HG03378 (cell line): ENCODE measurements at regions not wholly inside any gene's neighbourhood (a gene's known extent, or its start where the extent isn't known, plus 50 kb on each side); places are given as distances from the start of the nearest gene placed in this dataset.

Source experiments
- ATAC-seq: cut with Tn5 transposase; IDR thresholded peaks from one replicate; pipeline ENCODE4 v1.9.1; 2021; ENCODE audit warnings: mild to moderate bottlenecking, moderate library complexity; ENCODE audit not compliant: unreplicated experiment

DNA sequence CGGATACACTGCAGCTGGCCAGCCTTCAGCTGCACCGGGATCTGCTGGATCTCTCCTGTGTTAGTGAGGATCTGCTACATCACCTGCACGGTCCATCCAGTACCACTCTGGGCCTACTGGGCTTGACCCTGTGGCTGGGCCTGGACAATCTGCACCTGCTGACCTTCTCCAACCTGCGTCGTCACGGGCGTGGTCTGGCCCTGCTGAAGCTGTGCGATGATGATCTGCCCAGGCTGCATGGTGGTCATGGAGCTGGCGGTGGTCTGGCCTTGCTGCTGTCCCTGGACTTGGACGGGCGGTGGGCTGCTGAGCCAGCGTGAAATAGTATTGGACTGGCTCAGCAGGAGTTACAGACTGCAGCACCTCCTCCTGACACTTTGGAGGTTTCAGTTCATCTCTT, 137.1 kb upstream of the GAS1 start:
- no peak for ATAC-seq

DNA sequence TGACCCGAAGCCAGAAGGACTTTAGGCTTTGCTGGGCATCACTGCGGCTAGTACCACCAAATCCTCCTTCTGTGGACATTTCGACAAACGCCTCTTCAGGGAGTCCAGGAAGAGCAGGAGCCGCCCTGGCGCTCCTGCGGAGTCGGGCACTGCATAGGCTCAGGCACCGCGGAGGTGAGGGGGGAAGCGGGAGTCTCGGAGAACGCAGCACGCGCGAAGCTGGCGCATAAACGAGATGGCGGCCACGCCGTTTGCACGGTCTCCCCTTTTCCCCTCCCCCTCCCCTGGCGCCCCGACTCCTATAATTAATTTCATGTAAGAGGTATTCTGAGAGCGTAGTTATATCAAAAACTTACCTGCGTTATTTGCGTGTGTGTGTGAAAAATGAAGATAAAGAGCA, 137.8 kb upstream of the GAS1 start:
- no peak for ATAC-seq

DNA sequence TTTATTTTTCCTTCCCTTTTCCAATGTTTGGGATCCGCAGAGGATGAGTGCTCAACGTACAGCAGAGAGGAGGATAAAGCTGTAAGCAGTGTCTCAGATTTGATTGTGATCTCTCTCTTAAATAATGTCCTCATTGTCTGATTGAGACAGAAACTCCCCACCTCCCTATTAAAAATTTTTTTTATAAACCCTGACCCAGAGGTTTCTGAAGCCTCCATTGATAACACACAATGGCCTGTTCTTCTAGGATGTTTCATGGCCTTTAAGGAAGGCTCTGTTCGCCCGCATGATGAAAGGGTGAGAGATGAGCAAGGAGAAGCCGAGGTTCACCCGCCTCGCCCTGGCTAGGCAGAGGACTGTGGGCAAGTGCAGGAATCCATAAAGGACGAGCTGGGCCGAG, 138.2 kb upstream of the GAS1 start:
- ATAC-seq: no peak

DNA sequence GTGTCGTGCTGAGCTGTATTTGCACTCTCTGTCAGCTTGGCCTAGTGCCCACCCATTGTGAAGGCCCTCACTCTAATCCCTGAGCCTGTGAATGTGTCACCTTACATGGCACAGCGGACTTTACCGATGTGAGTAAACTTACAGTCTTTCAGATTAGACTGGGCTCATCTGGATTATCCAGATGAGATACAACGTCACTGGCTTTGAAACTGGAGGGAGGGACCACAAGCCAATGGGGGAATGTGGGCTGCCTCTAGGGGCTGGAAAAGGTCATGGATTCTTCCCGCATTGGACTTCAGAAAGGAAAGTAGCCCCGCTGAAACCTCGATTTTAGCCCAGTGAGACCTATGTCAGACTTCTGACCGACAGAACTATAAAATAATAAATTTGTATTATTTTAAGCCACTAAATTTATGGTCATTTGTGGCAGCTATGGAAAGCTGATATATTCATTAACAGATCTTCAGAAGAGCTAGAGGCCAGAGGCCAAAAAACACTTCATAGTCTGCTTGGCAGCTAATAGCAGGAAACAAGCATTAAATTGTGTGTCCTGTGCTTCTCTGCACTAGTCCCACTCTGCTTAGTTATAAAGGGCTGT, 139.0 kb upstream of the GAS1 start:
- no peak for ATAC-seq

DNA sequence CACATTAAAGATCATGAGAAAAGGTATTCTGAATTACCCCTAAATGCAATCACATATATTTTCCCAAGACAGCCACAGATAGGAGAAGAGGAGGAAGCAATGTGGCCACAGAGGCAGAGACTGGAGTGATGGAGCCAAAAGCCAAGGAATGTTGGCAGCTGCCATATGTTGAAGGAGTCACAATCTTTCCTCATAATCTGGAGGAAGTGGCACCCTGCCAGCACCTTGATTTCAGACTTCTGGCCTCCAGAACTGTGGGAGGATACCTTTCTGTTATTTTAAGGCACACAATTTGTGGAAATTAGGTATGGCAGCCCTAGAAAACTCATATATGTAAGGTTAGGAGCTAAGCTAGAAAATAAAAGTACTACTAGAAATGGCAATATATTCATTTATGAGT, 139.9 kb upstream of the GAS1 start:
- no peak for ATAC-seq

DNA sequence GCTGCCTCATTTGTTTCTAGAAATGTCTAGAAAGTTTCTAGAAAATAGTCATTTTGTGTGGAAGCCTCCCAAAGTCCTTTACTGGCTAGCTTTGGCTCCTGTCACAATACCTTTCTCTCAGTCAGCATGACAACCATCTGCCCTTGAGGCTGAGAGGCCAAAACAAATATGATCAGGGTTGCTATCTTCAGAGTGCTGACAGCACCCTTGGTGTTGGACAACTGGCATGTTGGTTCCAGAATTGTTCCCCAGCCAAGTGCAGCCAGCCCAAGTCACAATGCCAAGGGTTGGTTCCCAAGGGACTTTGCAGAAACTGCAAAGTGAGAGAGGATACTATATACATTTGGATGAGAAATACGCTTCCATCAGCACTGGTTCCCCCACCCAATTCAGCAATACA, 140.9 kb upstream of the GAS1 start:
- no peak for ATAC-seq

DNA sequence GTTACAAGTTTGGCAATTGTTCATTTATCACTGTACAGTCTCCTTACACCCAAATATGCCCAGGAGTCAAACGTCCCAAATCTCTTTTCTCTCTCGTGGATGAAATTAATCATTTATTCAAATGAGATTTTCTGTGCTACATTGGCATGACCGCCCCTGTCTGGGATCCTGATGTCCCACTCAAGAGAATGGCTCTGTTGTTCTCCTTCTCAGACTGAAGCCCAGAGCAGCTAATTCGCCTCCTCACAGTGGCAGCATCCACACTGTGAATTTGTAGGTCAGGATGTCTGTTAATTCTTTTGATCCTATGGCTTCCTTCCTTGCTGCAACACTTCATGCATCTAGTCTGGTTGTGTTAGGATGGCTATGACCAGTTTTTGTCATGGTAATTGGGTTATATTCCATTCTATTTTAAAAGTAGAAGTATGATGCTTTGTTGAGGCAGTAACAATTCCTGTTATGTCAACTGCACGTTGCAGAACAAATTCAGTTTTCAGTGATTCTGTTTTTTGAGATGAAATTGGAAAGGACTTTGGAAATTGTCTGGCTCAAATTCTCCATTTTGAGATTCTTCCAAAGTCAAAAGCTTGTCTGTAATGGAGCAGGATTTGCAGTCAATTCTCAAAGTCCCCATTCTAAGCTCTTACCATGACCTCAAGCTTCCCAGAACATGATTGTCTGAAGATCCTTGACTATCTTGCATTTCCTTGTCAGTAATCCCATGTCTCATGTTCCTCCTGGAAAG, 141.5 kb upstream of the GAS1 start:
- ATAC-seq: no peak

DNA sequence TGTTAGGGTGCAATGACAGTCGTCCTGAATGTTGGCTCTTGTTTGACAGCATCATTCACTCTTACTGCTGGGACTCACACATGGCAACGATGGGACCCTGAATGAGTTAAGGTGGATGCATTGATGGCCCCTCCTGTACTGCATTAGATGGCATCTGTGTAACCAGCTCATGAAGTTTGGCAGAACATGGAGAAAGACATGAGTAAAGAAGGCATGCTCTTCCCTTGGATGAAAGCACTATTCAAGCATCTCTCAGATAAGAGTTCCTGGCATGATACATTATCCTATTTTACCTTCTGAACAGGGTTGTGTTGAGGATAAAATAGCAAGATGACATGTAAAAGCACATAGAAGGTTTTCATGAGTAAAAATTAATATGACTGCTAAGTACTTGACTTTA, 142.2 kb upstream of the GAS1 start:
- no peak for ATAC-seq

DNA sequence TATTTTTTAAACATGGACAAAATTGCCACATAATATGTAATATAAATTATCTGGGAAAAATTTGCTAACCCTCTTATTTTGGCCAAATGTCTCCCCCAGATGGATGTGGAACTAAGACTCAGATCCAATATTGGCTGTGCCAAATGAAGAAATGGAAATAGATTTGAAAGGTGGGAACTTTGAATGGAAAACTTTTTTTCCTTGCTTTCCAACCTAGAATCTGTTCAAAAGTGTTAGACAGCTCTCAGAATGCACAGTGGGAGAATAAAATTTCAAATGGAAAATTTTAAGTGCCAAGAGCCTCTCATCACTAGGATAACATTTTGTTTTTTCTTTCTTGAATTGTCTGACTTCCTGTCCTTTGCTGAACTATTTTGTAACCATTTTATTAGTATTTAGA, 142.6 kb upstream of the GAS1 start:
- ATAC-seq: no peak

DNA sequence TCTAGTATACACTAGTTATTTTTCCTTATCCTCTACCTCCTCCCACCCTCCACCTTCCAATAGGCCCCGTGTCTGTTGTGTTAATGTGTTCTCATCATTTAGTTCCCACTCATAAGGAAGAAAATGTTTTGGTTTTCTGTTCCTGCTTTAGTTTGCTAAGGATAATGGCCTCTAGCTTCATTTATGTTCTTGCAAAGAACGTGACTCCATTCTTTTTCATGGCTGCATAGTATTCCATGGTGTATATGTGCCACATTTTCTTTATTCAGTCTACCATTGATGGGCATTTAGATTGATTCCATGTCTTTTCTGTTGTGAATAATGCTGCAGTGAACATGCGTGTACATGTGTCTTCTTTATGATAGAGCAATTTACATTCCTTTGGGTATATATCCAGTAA, 146.5 kb upstream of the GAS1 start:
- ATAC-seq: no peak

DNA sequence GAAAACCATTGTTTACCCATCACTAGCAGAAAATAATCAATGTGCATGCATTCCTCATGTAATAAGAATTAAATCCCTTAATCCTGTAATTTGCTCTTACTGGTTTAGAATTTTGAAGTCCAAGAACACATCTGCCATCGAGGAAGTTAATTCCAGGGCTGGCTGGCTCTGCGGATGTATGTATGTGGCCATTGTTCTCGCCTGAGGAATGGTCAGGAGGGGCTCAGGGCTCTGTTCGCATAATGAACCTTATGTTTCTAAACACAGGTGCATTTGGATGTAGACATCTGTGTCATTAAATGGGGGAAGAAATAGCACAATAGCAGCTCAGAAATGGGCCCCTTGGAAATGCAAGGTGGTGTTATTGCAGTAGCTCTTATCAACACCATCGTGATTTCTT, 148.6 kb upstream of the GAS1 start:
- no peak for ATAC-seq

DNA sequence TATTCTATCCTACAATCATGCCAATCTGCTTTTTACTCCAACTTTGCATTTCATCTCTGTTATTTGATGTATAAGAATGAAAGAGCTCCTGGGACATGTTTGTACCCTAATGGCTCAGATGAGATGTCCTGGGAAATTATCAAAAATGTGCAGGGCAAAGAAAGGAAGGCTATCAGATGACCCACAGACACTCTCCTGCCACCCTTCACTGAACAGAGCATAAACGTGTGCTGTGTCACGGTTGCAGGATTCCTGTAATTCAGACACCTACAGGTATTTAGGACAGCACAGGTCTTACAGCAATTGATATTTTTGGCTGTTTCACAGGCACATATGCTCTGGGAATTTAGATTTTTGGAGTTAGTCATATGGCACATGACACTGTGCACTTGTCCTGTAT, 149.2 kb upstream of the GAS1 start:
- no peak for ATAC-seq

DNA sequence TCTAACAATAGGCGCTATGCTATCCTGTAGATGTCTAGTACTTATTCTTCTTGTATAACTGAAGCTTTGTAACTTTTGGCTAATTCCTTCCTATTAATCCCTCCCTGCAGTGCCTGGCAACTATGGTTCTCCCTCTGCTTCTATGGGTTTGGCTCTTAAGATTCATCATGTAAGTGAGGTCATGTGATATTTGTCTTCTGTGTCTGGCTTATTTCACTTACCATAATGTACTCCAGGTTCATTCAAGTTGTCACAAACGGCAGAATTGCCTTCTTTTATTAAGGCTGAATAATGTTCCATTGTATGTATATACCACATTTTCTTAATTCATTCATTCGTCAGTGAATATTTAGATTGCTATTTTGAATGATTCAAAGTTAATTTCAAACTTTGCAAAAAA, 149.9 kb upstream of the GAS1 start:
- no peak for ATAC-seq

DNA sequence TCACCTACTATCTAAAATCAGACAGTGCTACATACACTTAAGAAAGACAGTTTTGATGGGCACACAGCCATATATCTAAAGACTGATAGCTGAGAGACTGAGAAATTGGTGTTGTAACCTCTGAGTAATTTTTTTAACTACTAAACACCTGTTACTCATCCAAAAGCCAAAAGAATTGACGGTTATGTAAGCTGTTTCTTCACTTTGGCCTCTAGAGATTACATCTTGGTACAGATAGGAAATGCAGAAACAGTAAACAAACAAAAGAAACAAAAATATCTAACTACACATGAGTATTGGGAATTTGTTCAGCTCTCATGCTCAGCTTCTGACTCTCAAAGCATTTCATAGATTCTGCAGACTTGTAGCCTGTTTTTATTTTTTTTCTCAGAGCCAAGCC, 152.1 kb upstream of the GAS1 start:
- no peak for ATAC-seq

DNA sequence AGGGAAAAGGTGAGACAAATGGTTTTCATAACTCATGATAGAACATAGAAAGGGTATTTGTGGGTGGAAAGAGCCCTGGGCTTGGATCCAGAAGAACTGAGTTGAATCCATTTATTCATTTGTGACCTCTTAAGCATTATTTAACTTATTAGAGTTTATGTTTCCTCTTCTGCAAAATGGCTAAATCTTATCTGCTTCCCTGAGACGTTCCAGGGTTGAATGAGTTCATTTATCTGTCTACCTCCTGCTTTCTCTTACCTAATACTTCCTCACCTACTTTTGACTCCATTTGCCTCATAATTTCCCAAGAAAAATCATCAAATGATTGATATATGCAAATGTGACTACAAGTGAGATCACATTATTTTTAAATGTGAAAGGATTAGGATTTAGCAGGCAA, 152.7 kb upstream of the GAS1 start:
- ATAC-seq: no peak

DNA sequence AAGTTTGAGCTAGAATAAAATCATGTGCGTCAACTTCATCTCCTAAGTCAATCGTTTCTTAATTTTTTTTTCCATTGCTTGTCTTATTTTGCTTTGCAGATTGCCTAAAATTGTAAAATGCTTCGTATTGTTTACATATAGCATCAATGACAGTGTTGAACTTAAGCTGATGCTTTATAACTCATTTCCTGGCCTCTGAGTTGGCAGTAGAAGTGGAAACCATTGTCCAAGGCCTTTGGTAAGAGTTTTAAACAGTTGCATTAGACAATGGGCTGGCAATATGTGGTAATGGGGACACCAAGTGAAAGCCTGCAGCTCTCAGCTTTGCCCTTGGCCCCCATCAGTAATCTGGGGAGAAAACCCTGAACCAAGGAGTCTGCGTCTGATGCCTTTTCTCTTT, 154.8 kb upstream of the GAS1 start:
- ATAC-seq: no peak

DNA sequence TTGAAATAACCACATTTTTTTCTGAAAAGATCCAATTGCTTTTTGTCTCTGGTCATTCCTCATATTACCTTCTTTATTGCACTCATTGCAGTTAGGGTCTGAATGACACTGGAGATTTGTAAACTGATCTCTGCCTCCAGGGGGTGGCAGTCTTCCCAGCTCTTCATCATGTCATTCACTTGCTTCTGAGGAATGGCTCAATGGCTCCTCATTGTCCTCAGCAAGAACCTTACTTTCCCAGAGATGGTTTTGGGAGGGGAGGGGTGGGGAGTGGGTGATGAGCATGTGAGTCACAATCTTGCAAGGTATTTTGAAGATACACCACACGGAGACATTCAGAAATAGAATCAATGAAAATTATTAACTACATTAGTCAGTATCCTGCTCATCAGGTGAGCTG, 159.8 kb upstream of the GAS1 start:
- no peak for ATAC-seq

DNA sequence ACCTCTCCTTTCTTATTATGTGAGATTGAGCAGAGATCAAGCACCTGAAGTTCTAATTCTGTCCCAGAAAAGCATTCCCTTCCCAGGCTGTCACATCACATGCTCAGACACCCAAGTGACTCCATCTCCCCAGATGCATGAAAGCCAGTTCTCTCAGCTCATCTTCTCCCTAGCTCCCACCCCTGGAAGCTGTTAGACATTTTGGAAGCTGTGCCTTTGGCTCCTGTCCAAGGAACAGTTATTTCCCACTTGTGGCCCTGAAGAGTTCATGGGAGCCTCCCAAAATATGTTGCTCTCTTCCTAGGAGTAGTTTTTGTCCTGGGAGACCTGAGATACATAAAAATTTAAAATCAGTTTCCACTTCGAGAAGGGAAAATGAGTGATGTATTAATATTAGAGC, 161.4 kb upstream of the GAS1 start:
- no peak for ATAC-seq

DNA sequence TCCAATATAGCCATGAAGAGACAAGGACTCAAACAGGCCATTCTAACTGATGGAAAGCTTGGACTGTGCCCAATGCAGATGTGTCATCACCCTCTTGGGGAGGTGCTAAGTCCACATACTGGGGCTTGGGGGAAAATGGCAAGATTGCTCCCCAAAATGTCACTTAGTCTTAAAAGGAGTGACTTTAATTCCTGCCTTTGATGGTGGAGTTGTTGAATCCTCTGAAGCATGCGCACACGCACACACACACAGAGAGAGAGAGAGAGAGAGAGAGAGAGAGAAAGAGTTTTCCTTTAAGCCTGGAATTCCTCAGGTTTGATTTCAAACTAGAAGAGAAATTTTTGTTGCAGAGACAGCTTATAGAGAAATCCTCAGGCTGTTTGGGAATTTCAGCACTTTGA, 161.9 kb upstream of the GAS1 start:
- ATAC-seq: no peak

DNA sequence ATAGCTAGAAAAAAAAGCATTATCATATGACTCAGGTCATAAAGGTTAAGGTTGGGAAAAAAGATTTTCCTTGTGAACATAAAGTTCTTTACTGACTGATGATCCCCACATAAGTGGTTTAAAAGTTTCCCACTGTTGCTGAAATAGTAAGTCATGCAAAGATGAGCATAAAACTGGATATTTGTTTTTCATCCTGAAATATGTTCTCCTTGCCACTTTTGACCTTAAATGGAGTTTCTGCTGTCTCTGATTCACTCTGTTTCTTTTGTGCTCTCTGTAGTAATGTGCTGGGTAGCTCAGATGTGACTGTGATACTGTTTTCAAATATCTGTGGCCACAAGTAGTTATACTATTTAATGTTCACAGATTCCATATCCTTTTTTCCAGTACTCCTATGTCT, 162.5 kb upstream of the GAS1 start:
- ATAC-seq: no peak

DNA sequence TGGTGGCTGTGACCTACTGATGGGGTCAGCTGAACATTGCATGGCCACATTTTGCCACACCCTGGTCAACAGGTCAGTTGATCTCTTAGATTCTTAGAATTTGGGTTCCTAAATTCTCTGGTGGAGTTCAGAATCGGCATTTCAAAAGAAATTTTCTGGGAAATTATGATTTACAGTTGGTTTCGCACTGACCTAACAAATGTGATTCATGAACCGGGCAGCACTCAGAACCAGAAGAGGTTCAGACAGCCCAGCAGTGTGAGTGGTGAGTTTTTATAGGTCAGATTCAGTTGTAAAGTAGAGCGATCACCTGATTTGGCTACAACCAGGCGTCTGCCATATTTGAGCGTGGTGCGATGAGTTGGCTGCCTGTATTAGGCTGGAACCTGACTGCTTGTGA, 163.7 kb upstream of the GAS1 start:
- no peak for ATAC-seq

DNA sequence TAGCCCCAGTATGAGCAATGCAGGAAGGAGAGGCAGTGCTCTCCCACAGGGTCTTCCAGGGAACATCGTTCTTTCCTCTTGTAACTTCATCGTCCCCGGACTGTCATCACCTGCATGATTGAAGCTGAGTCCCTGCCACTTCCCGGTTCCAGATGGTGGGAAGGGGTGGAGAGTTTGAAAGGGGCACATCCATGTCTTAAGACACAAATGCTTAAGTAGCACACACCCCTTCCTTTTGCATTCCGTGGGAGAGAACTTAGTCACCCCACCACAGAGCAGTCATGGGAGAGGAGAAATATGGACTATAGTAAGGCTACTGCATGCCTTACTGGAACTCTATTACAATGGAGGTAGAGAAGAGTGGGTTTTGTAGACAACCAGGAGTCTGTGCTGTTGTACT, 165.3 kb upstream of the GAS1 start:
- no peak for ATAC-seq

DNA sequence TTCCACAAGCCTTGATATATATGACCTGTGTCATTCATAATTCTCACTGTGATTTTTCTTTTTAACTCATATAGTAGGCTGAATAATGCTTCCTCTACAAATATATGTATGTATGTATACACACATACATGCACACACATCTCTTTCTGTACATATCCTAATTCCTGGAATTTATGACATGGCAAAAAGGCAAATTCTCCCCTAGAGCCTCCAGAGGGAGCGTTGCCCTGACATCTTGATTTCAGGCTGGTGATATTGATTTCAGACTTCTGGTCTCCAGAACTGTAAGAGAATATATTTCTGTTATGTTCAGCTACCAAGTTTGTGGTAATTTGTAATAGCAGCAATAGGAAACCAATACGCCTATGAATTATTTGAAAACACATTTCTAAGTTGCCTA, 166.6 kb upstream of the GAS1 start:
- no peak for ATAC-seq
